NCI-H510A (cell line): ENCODE measurements at regions not wholly inside any gene's neighbourhood (a gene's known extent, or its start where the extent isn't known, plus 50 kb on each side); places are given as distances from the start of the nearest gene placed in this dataset.
"Not testable (repeated sequence)": the region's sequence is repeated elsewhere in the genome, so short reads cannot be mapped to it uniquely, and the experiment has no call there.

ENCODE experiments used
- DNase-seq: peaks from one replicate; lab custom pipeline; 2025; lab: John Stamatoyannopoulos, UW

DNA sequence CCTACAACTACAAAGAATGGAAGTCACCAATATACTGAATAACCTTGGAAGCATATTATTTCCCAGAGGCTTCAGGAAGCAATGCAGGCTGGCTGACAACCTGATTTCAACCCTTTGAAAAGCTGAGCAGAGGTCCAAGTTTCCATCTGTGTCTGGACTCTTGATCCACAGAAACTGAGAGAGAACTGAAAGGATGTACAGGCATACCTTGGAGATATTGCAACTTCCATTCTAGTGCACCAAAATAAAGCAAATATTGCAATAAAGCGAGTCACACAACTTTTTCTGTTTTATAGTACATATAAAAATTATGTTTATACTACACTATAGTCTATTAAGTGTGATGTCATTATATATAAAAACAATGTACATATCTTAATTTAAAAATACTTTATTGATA is 85.3 kb downstream of the TYW3 start:
- no peak for DNase-seq

DNA sequence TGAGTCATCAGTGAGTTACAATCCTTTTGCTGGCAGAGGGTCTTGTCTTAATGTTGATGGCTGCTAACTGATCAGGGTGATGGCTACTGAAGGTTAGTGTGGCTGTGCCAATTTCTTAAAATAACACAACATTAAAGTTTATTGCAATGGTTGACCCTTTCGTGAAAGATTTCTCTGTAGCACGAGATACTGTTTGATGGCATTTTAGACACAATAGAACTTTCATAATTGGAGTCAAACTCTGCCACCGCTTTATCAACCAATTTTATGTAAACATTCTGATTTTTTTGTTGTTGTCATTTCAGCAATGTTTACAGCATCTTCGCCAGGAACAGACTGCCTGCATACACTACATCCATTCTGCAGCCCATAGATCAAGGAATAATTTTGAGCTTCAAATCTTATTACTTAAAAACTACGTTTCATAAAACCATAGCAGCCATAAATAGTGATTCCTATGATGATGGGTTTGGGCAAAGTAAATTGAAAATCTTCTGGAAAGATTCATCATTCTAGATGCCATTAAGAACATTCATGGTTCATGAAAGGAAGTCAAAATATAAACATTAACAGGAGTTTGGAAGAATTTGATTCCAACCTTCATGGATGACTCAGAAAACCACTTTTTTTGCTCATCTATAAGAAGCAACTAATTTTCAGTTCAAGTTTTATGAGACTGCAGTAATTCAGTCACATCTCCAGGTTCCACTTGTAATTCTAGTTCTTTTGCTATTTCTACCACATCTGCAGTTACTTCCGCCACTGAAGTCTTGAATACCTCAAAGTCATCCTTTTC is 85.9 kb downstream of the TYW3 start:
- DNase-seq: no peak

DNA sequence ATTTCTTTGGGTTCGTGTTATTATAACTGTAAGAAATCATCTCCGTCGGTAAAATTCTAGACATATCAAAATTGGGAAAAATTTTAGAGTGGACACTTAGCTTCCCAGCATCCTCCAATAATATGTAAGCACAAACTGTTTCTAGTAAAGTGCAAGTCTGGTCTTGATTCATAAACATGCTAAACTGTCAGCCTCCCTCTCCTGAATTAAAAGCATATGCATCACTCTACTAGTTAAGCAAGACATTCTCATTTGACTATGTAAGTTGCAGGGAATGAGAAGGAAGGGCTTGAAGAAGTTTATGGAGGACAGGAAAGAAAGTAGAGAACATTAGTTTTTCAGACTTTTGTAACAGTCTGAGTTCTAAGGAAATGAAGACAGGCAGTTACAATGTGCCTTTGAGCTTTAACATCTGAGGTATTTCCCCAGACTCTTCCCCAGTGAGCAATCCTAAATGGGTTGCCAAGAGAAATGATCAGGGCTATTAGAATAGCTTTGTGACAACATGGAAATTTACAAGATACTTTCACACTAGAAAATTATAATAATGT is 90.0 kb downstream of the TYW3 start:
- DNase-seq: no peak

DNA sequence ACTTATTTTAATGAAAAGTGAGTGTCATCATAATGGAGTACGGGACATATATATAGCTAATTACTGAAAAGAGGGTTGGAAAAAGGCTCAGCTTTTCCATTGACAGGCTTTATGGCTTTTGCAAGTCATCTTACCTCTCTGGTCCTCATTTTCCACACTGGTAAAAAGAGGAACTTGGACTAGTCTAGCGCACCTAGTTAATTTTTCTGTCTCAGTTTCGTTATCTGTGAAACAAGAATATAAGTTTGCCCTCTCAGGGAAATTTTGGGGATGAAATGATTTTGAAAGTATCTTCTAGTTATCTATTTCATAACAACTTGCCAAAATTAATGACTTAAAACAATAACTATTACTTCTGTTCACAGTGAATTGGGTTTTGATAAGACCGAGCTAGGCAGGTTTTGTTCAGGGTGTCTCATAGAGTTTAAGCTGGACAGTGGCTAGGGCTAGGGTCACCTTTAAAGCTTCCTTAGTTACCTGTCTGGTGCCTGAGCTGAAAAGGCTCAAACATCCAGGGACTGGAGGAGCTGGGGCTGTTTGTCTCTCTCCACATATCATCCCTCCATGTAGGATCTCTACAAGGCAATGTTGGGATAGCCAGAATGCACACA is 91.7 kb downstream of the TYW3 start:
- no peak for DNase-seq

DNA sequence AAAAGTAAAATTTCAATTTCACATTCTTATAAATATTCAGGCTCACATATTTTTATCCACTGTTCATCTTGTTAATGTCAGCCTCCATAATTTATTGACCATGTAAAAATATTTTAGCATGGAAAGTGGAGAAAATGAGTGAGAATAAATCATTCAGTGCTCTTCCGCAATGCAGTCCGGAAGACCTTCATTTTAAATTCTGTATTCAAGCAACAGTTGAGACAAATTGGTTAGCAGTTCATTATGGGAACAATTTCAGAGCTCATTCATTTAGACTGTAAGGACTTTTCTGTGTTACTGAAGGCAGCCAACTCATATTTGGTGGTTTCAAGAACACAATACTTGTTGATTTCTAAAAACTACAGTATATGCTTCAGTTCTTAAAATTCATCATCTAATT is 97.8 kb downstream of the TYW3 start:
- no peak for DNase-seq

DNA sequence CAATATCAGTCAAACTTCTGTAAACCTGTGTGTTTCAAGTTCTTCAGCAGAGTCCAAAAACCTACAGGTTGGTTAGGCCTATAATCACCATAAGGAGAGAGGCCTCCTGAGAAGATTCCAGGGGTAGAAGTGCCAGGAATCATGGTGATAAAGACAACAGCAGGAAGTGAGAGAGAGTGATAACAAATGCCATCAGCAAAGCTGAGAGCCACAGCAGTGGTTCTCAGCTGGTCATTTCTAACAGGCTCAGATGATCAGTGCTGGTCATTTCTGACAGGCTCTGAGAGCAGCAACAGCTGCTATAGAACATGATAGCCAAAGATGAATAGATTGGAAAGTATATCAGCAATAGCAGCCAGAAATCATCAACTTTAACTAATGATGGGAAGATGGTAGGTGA is 101.3 kb downstream of the TYW3 start:
- DNase-seq: no peak

DNA sequence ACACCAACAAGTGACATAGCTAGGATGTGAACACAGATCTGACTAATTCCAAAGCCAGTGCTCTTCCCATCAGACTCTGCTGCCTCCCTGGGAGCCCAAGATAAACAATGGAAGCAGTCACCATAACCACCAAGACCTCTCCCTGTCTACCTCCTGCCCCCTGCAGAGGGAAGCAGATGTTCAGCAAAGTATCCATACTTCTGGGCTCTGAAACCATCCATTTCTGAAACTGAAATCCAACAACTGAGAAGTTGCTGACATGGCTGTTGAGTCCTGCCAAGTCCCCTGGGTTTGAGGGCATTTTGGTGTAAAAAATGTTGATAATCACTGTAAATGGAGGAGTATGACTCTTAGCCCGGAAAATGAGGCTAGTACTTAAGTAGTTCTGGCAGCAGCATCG is 102.1 kb downstream of the TYW3 start:
- DNase-seq: no peak

DNA sequence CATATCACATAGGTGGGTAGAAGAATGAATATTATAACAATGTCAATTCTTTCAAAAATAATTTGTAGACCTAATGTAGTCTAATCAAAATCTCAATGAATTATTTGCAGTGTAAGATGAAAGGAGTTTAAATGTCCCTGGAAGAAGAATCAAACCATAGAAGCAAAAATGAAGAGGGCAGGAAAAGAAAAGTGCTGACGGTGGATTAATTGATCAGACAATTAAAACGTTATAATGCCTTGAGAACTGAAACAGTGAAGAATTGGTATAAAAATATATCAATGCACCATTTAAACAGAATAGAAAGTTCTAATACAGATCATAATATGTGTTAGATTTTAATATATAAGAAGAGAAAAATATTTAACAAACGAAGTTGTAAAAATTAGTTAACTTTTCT is 109.8 kb downstream of the TYW3 start:
- no peak for DNase-seq

DNA sequence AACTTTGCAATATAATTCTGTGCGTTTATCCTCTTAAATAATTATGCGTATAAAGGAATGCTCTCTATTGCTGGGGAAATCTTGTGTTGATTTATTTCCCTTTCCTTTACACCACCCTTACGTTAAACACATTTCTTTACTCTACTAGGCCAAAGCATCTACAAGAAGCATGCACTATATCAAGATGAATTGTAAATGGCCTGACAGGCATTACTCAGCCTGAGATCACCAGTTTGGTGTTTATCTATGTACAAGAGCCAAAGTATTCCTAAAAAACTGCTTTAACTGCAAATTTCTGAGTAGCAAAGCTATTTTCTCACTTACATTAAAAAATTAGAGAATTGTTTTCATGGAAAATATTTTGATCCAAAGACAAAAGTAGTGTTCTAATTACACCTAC is 114.8 kb downstream of the TYW3 start:
- no peak for DNase-seq

DNA sequence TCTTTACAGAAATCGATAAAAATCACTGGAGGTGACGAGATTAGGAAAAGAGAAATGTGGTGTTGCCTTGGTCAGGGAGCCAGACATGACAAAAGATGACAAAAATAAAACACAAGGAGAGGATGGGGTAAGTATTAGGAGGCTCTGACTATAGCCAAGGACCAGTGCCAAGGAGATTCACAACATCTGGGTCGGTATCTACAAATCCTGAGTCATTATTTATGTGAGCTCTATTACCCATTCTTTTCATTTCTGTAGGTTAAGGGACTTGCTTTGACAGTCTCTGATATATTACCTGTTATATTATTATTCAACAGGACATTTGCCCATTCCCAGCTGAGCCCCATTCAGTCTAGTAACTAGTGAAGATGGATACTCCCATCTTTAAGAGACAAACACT is 120.8 kb downstream of the TYW3 start:
- no peak for DNase-seq

DNA sequence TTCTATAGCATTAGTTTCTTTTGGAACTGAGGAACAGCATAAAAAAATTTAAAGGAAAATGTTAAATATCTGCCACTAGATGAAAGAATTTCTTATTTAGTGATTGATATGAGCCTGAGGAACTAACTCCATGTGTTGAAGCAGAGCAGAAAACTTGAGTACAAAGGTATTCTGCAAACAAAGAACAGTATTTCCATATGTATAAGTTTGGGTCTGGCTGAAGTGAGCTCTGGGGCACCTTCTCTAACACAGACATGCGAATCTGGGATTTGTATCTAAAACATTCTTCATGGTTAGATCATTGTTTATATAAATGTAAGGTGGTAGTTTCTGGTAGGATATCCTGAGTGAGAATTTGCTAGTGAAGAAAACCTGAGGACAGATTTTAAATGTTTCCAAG is 123.2 kb downstream of the TYW3 start:
- DNase-seq: no peak

DNA sequence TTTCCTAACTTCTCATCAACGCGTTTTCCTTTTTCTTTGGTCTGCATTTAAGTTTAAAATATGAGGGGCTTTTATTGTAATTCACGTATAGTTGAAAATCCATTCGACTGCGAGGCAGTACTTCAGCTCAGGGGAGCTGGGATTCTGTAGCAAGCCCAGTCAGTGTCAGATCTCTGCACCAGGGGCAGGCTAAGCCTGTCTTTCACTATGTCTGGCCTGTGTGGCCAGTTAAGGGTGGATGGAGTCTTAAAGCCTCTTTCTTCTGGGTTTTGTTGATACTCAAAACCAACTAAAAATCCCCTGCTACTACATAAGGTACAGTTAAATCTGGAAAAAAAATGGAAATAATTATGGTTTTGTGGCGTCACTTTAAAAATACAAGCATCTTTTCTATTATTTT is 124.7 kb downstream of the TYW3 start:
- DNase-seq: no peak

DNA sequence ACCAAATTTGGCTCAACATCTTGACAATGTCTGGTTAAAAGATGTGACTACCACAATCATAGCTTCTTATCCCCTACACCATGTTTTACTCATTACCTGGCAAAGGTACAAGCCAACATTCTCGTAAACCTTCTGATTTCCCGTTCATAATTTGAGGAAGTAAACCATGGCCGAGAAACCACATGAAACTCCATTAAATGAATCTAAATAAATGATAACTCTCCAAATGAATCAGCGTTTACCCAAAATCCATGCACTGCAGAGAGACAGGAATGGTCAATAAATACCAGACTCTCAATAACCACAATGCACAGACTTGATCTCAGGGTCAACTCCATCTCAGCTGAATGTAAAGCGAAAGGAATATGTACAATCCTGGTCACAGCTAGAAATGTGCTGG is 125.2 kb downstream of the TYW3 start:
- DNase-seq: no peak

DNA sequence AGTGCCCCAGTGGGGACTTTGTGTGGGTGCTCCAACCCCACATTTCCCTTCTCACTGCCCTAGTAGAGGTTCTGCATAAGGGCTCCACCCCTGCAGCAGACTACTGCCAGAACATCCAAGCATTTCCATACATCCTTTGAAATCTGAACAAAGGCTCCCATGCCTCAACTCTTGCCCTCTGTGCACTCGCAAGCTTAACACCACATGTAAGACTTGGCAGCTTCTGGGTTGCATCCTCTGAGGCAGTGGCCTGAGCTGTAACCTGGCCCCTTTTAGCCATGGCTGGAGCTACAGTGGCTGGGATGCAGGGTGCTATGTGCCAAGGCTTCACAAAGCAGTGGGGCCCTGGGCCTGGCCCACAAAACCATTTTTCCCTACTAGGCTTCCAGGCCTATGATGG is 128.9 kb downstream of the TYW3 start:
- DNase-seq: no peak

DNA sequence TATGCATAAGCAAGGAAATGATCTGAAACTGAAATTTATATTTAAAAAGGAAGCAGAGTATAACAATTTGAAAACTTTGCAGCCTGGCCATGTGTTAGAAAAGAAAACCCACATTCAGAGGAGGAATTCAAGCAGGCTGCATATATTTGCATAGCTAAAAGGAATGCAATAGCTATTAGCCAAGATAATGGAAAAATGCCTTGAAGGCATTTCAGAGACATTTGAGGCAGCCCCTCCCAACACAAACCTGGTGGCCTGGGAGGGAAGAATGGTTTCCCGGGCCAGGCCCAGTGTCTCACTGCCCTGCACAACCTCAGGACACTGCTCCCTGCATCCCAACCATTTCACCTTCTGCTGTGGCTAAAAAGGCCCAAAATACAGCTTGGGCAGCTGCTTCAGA is 136.8 kb downstream of the TYW3 start:
- DNase-seq: no peak

DNA sequence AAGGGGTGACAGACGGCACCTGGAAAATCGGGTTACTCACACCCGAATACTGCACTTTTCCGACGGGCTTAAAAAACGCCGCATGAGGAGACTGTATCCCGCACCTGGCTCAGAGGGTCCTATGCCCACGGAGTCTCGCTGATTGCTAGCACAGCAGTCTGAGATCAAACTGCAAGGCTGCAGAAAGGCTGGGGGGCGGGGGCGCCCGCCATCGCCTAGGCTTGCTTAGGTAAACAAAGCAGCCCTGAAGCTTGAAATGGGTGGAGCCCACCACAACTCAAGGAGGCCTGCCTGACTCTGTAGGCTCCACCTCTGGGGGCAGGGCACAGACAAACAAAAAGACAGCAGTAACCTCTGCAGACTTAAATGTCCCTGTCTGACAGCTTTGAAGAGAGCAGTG is 144.4 kb downstream of the TYW3 start:
- not testable (repeated sequence) for DNase-seq

DNA sequence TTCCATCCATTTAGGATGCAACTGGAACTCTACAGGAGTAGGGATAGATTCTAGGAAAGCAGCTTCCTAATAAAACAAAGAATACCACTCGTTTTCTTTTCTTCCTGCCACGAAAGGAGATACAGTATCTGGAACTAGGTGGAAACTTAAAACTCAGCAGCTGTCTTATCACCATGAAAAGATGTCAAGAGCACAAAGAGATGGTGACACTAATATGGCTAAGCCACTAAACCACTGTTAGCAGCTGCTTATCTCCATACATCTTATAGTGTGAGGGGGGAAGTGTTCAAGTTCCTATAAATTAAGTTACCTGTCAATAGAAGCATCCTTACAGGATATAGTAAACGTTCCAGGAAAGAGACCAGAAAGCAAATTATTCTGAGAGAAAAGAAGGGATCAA is 162.5 kb downstream of the TYW3 start:
- no peak for DNase-seq

DNA sequence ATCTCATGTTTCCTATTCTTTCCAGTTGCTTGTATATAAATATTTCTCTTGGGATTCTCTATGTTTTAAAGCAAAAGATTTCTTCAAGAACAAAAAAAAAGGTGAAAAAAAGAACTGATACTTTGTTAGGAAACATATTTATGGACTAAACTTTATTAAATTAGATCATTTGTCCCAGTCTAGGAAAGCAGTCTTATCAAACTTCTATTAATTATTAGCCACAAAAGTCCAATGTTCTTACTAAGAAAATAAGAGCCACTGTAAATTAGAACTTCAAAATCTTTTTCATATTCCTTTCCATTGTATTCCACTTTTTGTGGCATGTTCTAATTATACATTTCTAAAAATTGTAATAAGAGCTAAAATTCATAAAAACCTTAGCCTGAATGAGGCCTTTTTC is 175.2 kb downstream of the TYW3 start:
- DNase-seq: no peak

DNA sequence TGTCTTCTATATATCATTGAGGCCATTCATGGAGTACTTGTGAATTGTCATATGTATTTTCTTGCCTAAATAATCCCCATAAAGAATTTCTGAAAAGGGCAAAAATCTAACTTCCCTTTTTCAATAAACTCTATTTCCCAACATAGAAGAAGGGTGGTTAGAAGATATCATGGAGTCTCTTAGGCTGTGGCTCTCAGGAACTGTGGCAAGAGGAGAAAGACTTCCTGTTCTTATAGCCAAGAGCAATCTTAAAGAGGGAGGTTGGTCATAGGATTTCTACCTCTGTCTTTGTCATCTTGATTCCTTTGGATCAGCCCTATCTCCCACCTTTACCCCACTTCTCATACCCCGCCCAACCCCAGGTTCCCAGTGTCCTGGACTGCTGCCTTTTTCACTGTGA is 175.8 kb downstream of the TYW3 start:
- no peak for DNase-seq

DNA sequence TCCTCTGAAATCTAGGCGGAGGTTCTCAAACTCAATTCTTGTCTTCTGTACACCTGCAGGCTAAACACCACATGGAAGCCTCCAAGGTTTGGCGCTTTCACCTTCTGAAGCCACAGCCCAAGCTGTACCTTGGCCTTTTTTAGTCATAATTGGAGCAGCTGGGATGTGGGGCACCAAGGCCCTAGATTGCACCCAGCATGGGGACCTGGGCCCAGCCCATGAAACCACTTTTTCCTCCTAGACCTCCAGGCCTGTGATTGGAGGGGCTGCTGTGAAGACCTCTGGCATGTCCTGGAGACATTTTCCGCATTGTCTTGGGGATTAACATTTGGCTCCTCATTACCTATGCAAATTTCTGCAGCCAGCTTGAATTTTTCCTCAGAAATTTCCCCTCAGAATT is 181.0 kb downstream of the TYW3 start:
- DNase-seq: no peak

DNA sequence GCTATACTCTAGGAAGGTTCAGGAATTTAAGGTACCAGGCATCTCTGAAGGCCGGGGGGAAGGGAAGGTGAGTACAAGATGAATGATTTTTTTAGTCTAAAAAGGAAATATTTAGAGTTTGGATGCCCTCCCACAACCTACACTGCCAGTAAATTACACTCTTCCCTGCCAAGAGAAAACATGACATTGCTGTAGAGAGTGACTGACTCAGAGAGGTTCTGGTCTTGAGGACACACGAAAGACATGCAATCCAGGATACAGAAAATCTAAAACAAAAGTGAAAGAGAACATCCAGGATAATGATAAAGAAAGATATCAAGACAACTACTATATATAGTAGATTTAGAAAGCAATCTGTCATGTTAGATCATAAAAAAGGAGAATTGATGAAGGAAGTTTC is 200.5 kb downstream of the TYW3 start:
- no peak for DNase-seq

DNA sequence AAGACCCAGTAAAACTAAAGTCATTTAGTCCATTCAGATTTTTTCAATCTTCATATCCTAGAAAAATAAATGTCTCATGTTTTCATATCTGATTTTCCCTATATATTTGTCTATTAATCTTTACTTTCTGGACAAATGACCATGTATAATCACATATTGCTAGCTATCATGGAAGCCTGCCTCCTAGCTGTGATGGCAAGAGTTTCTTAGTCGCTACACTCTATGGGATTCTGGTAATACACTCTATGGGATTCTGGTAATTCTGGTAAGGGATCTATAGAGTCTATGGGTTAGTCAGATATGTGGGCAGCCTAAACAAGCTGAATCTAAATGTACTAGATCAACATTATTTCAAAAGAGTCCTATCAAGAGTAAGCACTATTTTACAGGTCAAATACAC is 198.7 kb upstream of the LHX8 start:
- no peak for DNase-seq

DNA sequence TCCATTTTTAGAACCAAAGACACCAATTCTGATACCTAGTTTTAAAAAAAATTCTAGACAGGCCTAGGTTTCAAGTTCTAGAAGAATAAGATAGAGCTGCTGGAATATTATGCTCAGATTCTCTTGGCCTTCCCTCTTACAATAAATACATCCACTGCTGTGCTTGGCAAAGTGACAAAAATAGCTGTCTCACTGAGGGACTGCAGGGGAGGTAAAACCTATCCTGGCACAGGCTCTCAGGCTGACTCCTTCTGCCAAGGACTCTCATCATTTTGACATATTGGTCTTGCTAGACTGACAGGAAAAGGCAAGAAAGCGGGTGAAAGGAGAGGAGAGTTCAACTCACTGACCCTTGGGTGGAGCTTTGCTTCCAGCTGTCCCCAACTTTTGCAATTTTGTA is 197.0 kb upstream of the LHX8 start:
- no peak for DNase-seq

DNA sequence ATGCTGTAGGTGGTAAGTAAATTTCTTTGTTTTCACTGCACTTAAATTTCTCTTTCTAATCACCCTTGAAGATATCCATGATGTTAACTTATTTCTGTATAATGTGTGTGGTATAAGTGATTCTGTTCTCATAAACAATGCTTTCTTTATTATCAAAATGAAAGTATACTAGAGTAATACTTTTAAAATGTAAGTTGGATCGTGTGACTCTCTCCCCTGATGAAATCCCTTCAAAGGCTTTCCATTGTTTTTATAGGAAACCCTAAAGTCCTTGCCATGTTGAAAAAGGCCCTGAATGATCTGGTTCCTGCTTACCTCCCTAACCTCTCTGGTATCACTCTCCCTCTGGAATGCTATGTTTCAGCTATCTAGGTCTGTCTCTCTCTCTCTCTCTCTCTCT is 191.1 kb upstream of the LHX8 start:
- no peak for DNase-seq
